ENCODE measurements at regions not wholly inside any gene's neighbourhood (a gene's known extent, or its start where the extent isn't known, plus 50 kb on each side); places are given as distances from the start of the nearest gene placed in this dataset.

- TF ChIP-seq EGR2 (tag by site-specific recombination; IDR thresholded peaks at IDR 0.05; ENCODE audit: low read depth) (no peak), ZNF776 (tag by site-specific recombination; IDR thresholded peaks at IDR 0.05; ENCODE audit: borderline replicate concordance) (no peak), CTCF (tag by site-specific recombination; IDR thresholded peaks at IDR 0.05) (no peak), ZNF600 (tag by site-specific recombination; IDR thresholded peaks at IDR 0.05) (no peak), ZNF24 (tag by site-specific recombination; IDR thresholded peaks at IDR 0.05) (no peak), ZBTB10 (tag by site-specific recombination; IDR thresholded peaks at IDR 0.05) (no peak), OVOL3 (tag by site-specific recombination; IDR thresholded peaks at IDR 0.05) (no peak), ZNF510 (tag by site-specific recombination; IDR thresholded peaks at IDR 0.05; ENCODE audit: insufficient replicate concordance) (no peak), ZNF704 (tag by site-specific recombination; IDR thresholded peaks at IDR 0.05) (no peak), REST (tag by site-specific recombination; IDR thresholded peaks at IDR 0.05) (no peak), ZNF623 (tag by site-specific recombination; IDR thresholded peaks at IDR 0.05) (no peak), ZNF398 (tag by site-specific recombination; IDR thresholded peaks at IDR 0.05) (no peak)
Measured at GRCh38 chr11:103688924-103689323, 347.5 kb upstream of the DDI1 start.

Measured in HEK293 (cell line).